ENCODE measurements at regions not wholly inside any gene's neighbourhood (a gene's known extent, or its start where the extent isn't known, plus 50 kb on each side); places are given as distances from the start of the nearest gene placed in this dataset.

GRCh38 chr13:90428522-90429210 is 918.8 kb upstream of the MIR17HG start:
- ChIA-PET POLR2A (ENCODE audit: unreplicated experiment) (no interaction called here), CTCF (no interaction called here)
- intact Hi-C loops (cut with micrococcal nuclease) (no loop called here), in situ Hi-C loops (cut with MboI; ENCODE audit: low sequenced_read_pairs) (no loop called here), dilution Hi-C loops (cut with HindIII; ENCODE audit: low sequenced_read_pairs, unreplicated experiment) (no loop called here)
- Histone ChIP-seq H2BK15ac (ENCODE audit: low read depth, low read length) (no peak overlapping the region), H3K14ac (replicated peaks; ENCODE audit: low read depth, low read length) (no peak overlapping the region), H3K9me1 (ENCODE audit: insufficient read depth, low read length) (no peaks in the 10 kb centered on the region), H4K5ac (ENCODE audit: low read depth, low read length) (no peak overlapping the region), H3K56ac (ENCODE audit: extremely low read depth, insufficient read depth, low read length) (no peak overlapping the region), H3K4ac (ENCODE audit: low read depth, low read length) (no peak overlapping the region), H2AK9ac (replicated peaks; ENCODE audit: low read depth, low read length, poor library complexity) (no peak overlapping the region), H2AK5ac (ENCODE audit: low read depth, low read length) (no peak overlapping the region), H4K91ac (ENCODE audit: insufficient read depth, low read depth, low read length) (no peak overlapping the region), H3K4me3 (ENCODE audit: insufficient read depth, low read depth, low read length) (no peak overlapping the region), H4K8ac (ENCODE audit: low read depth in 2 of 2, low read length in 2 of 2) (no peak overlapping the region), H4K20me1 (ENCODE audit: insufficient read depth, low read length) (no peaks in the 10 kb centered on the region), H3K27ac (ENCODE audit: insufficient read depth, low read length) (no peak overlapping the region), H3K23ac (ENCODE audit: low read depth, low read length) (no peak overlapping the region), H3K27me3 (ENCODE audit: control insufficient read depth, insufficient read depth, low read length) (no peaks in the 10 kb centered on the region; the same call in 1 of the 2 replicates), H2BK5ac (ENCODE audit: low read depth, low read length, poor library complexity, severe bottlenecking) (no peak overlapping the region), H3K9me3 (ENCODE audit: control insufficient read depth, insufficient read depth, low read length) (no peaks in the 10 kb centered on the region), H3K4me1 (ENCODE audit: control insufficient read depth, insufficient read depth, low read length) (no peaks in the 10 kb centered on the region), H2BK20ac (ENCODE audit: low read depth, low read length) (no peak overlapping the region), H3K18ac (ENCODE audit: low read depth, low read length) (no peak overlapping the region), H3K36me3 (ENCODE audit: control insufficient read depth, insufficient read depth, low read length) (no peaks in the 10 kb centered on the region), H3K4me2 (ENCODE audit: low read depth, low read length) (no peak overlapping the region), H2BK120ac (ENCODE audit: low read depth, low read length) (no peak overlapping the region), H3K79me1 (ENCODE audit: low read depth in 1 of 2, low read length in 2 of 2) (no peaks in the 10 kb centered on the region), H2AFZ (replicated peaks; ENCODE audit: low read length, poor library complexity) (no peak overlapping the region), H3K9ac (ENCODE audit: low read depth, low read length) (no peak overlapping the region)
- 97% methylated on average over 5 of the region's 12 CpGs; no CpG with 5 or more reads in 1 of the 2 experiments for WGBS, 2 experiments (ENCODE audit: extremely low coverage in 2 of 2, insufficient read length in 1 of 2)
- ATAC-seq (ENCODE audit: low read depth) = no peak
- BruUV-seq (replicated peaks) = no TSS peak
- DNase-seq = no peak
- TF ChIP-seq, protein P1, sequence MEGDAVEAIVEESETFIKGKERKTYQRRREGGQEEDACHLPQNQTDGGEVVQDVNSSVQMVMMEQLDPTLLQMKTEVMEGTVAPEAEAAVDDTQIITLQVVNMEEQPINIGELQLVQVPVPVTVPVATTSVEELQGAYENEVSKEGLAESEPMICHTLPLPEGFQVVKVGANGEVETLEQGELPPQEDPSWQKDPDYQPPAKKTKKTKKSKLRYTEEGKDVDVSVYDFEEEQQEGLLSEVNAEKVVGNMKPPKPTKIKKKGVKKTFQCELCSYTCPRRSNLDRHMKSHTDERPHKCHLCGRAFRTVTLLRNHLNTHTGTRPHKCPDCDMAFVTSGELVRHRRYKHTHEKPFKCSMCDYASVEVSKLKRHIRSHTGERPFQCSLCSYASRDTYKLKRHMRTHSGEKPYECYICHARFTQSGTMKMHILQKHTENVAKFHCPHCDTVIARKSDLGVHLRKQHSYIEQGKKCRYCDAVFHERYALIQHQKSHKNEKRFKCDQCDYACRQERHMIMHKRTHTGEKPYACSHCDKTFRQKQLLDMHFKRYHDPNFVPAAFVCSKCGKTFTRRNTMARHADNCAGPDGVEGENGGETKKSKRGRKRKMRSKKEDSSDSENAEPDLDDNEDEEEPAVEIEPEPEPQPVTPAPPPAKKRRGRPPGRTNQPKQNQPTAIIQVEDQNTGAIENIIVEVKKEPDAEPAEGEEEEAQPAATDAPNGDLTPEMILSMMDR (conservative IDR thresholded peaks at IDR 0.05; ENCODE audit: low read depth, low read length) = no peak
- TF ChIP-seq MXI1 (IDR thresholded peaks at IDR 0.05; ENCODE audit: borderline replicate concordance, low read depth, low read length) (no peak), MAZ (IDR thresholded peaks at IDR 0.05; ENCODE audit: borderline replicate concordance, low read depth, low read length) (no peak)

All from IMR-90 (cell line).